Mesenchymal stem cell (in vitro differentiated cells and primary cell): ENCODE measurements at regions not wholly inside any gene's neighbourhood (a gene's known extent, or its start where the extent isn't known, plus 50 kb on each side); places are given as distances from the start of the nearest gene placed in this dataset.

Experiments used
- DNase-seq: peaks from one replicate; pipeline ENCODE4 v3.0.0-alpha.2; 2013
- H2AFZ ChIP-seq: one replicate; pipeline ENCODE4 v1.6.1; 2013; ENCODE audit warnings: low read depth, mild to moderate bottlenecking, control low read depth, inconsistent platforms, low read length, moderate library complexity
- H2AK5ac ChIP-seq: 2 replicates; pipeline ENCODE4 v1.6.1; 2013; ENCODE audit warnings: low read length, moderate library complexity, mild to moderate bottlenecking, inconsistent platforms; ENCODE audit not compliant: severe bottlenecking
- H2BK120ac ChIP-seq: one replicate; pipeline ENCODE4 v1.6.1; 2013; ENCODE audit warnings: low read depth, mild to moderate bottlenecking, inconsistent platforms, low read length, moderate library complexity
- H2BK12ac ChIP-seq, 2 experiments: one replicate each; pipeline ENCODE4 v1.6.1; 2013; ENCODE audit warnings: inconsistent platforms in 2 of 2, low read length in 2 of 2, mild to moderate bottlenecking in 2 of 2, moderate library complexity in 2 of 2, control low read depth in 1 of 2
- H2BK15ac ChIP-seq: one replicate; pipeline ENCODE4 v1.6.1; 2013; ENCODE audit warnings: mild to moderate bottlenecking, low read depth, inconsistent platforms; ENCODE audit not compliant: poor library complexity, severe bottlenecking
- H2BK5ac ChIP-seq: 2 replicates; pipeline ENCODE4 v1.6.1; 2013; ENCODE audit warnings: low read depth, mild to moderate bottlenecking, low read length, control low read depth, inconsistent platforms; ENCODE audit not compliant: poor library complexity, severe bottlenecking
- H3K14ac ChIP-seq, 2 experiments: one replicate each; pipeline ENCODE4 v1.6.1; 2013; ENCODE audit warnings: inconsistent platforms in 2 of 2, low read length in 2 of 2, control low read depth in 1 of 2, mild to moderate bottlenecking in 1 of 2, moderate library complexity in 1 of 2
- H3K18ac ChIP-seq, 2 experiments: one replicate each; pipeline ENCODE4 v1.6.1; 2013; ENCODE audit warnings: inconsistent platforms in 2 of 2, low read length in 2 of 2, control low read depth in 1 of 2, low read depth in 1 of 2, mild to moderate bottlenecking in 1 of 2
- H3K23ac ChIP-seq, 2 experiments: one replicate each; pipeline ENCODE4 v1.6.1; 2013; ENCODE audit warnings: inconsistent platforms in 2 of 2, low read length in 2 of 2, mild to moderate bottlenecking in 2 of 2, moderate library complexity in 2 of 2, control low read depth in 1 of 2
- H3K27ac ChIP-seq: 2 replicates; pipeline ENCODE4 v1.5.1; 2013; ENCODE audit warnings: mild to moderate bottlenecking, moderate library complexity, low read length, control low read depth, inconsistent platforms; ENCODE audit not compliant: poor library complexity, severe bottlenecking
- H3K27me3 ChIP-seq, 2 experiments: 2 replicates each; pipeline versions ENCODE4 v1.6.1 to v1.7.0; 2013; ENCODE audit warnings: low read length in 2 of 2, mild to moderate bottlenecking in 2 of 2, moderate library complexity in 2 of 2, control low read depth in 1 of 2, inconsistent platforms in 1 of 2; ENCODE audit not compliant: control insufficient read depth in 1 of 2, insufficient read depth in 1 of 2
- H3K36me3 ChIP-seq, 2 experiments: 2 replicates each; pipeline versions ENCODE4 v1.6.1 to v1.7.0; 2013; ENCODE audit warnings: low read length in 2 of 2, control low read depth in 1 of 2, inconsistent platforms in 1 of 2, low read depth in 1 of 2, mild to moderate bottlenecking in 1 of 2; ENCODE audit not compliant: insufficient read depth in 2 of 2, control insufficient read depth in 1 of 2
- H3K4ac ChIP-seq, 2 experiments: one replicate each; pipeline ENCODE4 v1.6.1; 2013; ENCODE audit warnings: inconsistent platforms in 2 of 2, low read length in 2 of 2, mild to moderate bottlenecking in 2 of 2, moderate library complexity in 2 of 2, control low read depth in 1 of 2, low read depth in 1 of 2
- H3K4me1 ChIP-seq: 2 replicates; pipeline ENCODE4 v1.6.1; 2013; ENCODE audit warnings: low read depth, low read length, control low read depth; ENCODE audit not compliant: control insufficient read depth, insufficient read depth
- H3K4me2 ChIP-seq: 2 replicates; pipeline ENCODE4 v1.6.1; 2013; ENCODE audit warnings: low read length, mild to moderate bottlenecking, inconsistent platforms; ENCODE audit not compliant: poor library complexity, severe bottlenecking
- H3K4me3 ChIP-seq, 2 experiments: 2 replicates each; pipeline versions ENCODE4 v1.5.1 to v1.7.0; 2013; ENCODE audit warnings: low read length in 2 of 2, mild to moderate bottlenecking in 2 of 2, control low read depth in 1 of 2, low read depth in 1 of 2; ENCODE audit not compliant: insufficient read depth in 1 of 2
- H3K79me1 ChIP-seq: replicated peaks from 2 replicates; pipeline ENCODE4 v1.6.1; 2013; ENCODE audit warnings: mild to moderate bottlenecking, control low read depth, low read length, inconsistent platforms; ENCODE audit not compliant: poor library complexity, severe bottlenecking
- H3K9ac ChIP-seq: 2 replicates; pipeline ENCODE4 v1.7.0; 2013; ENCODE audit warnings: mild to moderate bottlenecking, low read length, moderate library complexity
- H3K9me3 ChIP-seq: 2 replicates; pipeline ENCODE4 v1.7.0; 2013; ENCODE audit warnings: mild to moderate bottlenecking, low read length; ENCODE audit not compliant: control insufficient read depth
- H4K8ac ChIP-seq: one replicate; pipeline ENCODE4 v1.6.1; 2013; ENCODE audit warnings: inconsistent platforms, mild to moderate bottlenecking, low read length, moderate library complexity
- H4K91ac ChIP-seq: one replicate; pipeline ENCODE4 v1.6.1; 2013; ENCODE audit warnings: mild to moderate bottlenecking, low read length, inconsistent platforms
- WGBS: methylation state at CpG from one replicate; pipeline ENCODE4 v1.1.7; 2013; ENCODE audit warnings: mixed read lengths; 5-methylcytosine and 5-hydroxymethylcytosine counted together

DNA sequence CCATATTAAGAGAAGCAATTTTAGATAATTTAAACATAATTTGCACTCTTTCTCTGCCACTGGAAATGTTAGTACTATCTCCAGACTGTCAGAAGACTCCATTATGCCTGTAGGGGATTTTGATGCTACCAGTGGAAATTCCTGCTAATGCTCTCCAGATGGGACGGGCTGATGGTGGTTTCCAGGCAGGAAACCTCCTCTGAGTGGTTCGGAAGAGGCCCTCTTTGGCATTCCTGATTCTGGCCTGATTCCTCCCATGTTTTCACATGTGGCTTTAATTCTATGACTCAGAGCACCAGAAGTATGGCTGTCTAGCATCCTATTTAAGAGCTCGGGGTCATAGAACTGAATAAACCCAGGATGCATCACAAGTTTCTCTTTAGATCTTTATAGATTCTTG lies 70.9 kb upstream of the ST6GAL2 start:
- Histone ChIP-seq H3K79me1 (no peaks in the 10 kb centered on the region), H2AK5ac (no peak overlapping the region), H4K8ac (no peak overlapping the region), H3K9ac (no peak overlapping the region), H3K36me3 (no peaks in the 10 kb centered on the region), H3K18ac (no peak overlapping the region), H3K4me2 (no peak overlapping the region), H3K27ac (peak overlapping the region; percentile 62), H3K4me1 (no peaks in the 10 kb centered on the region), H2BK5ac (no peak overlapping the region), H3K9me3 (no peaks in the 10 kb centered on the region), H4K91ac (no peak overlapping the region), H3K4ac (no peak overlapping the region), H3K4me3 (no peak overlapping the region), H2BK120ac (no peak overlapping the region), H3K27me3 (no peaks in the 10 kb centered on the region), H2BK12ac (no peak overlapping the region), H3K14ac (no peak overlapping the region), H3K23ac (no peak overlapping the region), H2BK15ac (no peak overlapping the region), H2AFZ (no peak overlapping the region)
- WGBS: 14% methylated on average over 2 of the region's 3 CpGs
- peak; percentile 84 for DNase-seq

DNA sequence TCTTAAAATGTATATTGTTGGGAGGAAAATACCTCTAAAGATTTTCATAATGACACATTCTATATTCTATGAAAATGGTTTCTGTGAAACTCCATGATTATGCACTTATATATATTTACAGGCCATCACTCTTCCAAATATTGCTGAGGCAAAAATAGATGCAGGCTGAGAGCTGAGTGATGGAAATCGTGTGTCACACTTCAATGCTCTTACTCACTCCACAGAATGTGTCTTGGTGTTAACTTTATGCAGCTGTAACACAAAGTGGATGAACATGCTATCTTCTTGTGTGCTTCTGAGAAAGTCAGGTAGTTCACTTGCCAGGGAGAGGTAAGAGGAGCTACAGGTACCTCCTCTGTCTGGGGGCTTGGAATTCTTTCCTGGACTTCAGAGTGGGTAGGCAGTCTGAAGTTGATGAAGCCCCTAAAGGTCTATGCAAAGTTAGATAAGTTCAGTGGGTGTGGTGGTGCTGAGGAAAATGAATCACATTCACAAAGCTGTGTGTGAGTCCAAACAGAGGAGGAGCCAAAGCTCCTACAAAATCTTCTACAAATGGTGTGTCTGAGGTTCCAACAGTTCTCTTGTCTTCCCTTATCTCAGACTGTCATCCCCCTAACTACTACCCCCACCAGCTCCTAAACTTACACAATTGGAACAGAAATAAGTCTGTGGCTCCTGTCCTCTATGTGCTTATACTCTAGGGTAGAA lies 74.2 kb upstream of the ST6GAL2 start:
- DNase-seq: peak; percentile 17
- peaks cover 10% of the 10 kb centered on the region for H3K4me1 ChIP-seq
- H3K27ac ChIP-seq: no peak overlapping the region

DNA sequence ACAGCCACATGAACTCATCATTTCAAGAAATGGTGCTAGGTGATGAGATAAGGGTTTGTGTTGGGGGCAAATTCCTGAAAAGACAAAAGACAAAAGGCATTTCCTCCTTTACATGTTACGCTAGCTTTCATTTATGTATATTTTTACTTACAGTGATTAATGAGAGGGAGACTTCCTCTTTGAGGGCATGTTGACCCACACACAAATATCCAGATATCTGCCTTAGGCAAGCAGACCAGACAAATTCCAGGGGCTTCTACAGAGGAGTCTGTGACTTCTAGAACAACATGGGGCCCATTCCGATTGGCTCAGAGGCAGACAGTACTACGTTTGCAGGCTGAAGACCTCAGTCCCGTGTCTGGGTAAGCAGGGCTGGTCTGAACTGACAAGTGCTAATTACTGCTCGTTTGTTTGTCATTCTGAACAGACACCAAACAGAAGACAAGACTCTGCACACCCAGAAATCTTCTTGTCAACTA lies 74.8 kb upstream of the ST6GAL2 start:
- Histone ChIP-seq H2AFZ (no peak overlapping the region), H3K36me3 (no peaks in the 10 kb centered on the region), H3K79me1 (no peaks in the 10 kb centered on the region), H4K91ac (no peak overlapping the region), H3K4me1 (peaks cover 11% of the 10 kb centered on the region), H3K4me3 (no peak overlapping the region), H3K27ac (no peak overlapping the region), H4K8ac (no peak overlapping the region), H2BK120ac (no peak overlapping the region), H2BK12ac (no peak overlapping the region), H3K14ac (no peak overlapping the region), H3K9me3 (no peaks in the 10 kb centered on the region), H3K4ac (no peak overlapping the region), H3K9ac (no peak overlapping the region), H3K27me3 (peaks cover 0 to 4% of the 10 kb centered on the region in 2 experiments), H2BK5ac (no peak overlapping the region), H3K23ac (no peak overlapping the region), H2BK15ac (no peak overlapping the region), H3K18ac (no peak overlapping the region), H3K4me2 (no peak overlapping the region), H2AK5ac (no peak overlapping the region)
- WGBS: 20% methylated on average over 4 of the region's 5 CpGs
- peak; percentile 40 for DNase-seq

More for the DNA sequence above, 74.2 kb upstream of the ST6GAL2 start:
- no peak overlapping the region for H2AFZ ChIP-seq
- H3K23ac ChIP-seq: no peak overlapping the region
- no peak overlapping the region for H2BK120ac ChIP-seq
- 43% methylated on average over 1 of the region's 1 CpG for WGBS
- H2BK5ac ChIP-seq: no peak overlapping the region
- H3K9ac ChIP-seq: no peak overlapping the region
- peak overlapping the region; percentile 52 for H4K91ac ChIP-seq
- H3K36me3 ChIP-seq: no peaks in the 10 kb centered on the region
- H2BK15ac ChIP-seq: no peak overlapping the region
- H3K27me3 ChIP-seq: peaks cover 0 to 4% of the 10 kb centered on the region in 2 experiments
- H3K9me3 ChIP-seq: no peaks in the 10 kb centered on the region
- H3K4me2 ChIP-seq: no peak overlapping the region
- no peak overlapping the region for H3K4ac ChIP-seq
- H2BK12ac ChIP-seq: no peak overlapping the region
- no peak overlapping the region for H3K14ac ChIP-seq
- peak overlapping the region; percentile 87 for H2AK5ac ChIP-seq
- no peaks in the 10 kb centered on the region for H3K79me1 ChIP-seq
- no peak overlapping the region for H3K4me3 ChIP-seq
- no peak overlapping the region for H4K8ac ChIP-seq
- H3K18ac ChIP-seq: no peak overlapping the region

DNA sequence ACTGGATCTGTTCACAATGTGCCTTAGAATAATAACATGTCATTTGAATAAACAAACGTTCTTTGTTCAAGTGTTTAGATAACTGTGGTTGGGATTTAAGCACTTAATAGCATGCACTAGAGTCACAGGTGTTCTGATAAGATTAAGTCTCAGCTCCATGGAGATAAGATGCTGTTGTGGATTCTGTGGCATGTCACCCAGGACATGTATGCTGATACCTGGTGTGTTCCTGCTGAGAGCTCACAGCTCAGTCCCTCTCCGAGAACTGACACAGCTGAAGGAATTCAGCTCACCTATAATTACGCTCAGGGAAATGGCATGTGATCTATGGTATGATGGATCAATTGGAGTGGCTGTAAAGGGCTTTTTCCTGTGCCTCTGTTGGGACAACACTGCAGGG lies 75.4 kb upstream of the ST6GAL2 start:
- Histone ChIP-seq H2BK15ac (no peak overlapping the region), H3K4ac (no peak overlapping the region), H3K79me1 (no peaks in the 10 kb centered on the region), H2BK5ac (no peak overlapping the region), H3K27ac (no peak overlapping the region), H3K18ac (no peak overlapping the region), H2AK5ac (no peak overlapping the region), H3K36me3 (no peaks in the 10 kb centered on the region), H3K14ac (no peak overlapping the region), H2BK120ac (no peak overlapping the region), H4K8ac (no peak overlapping the region), H2BK12ac (no peak overlapping the region), H3K23ac (no peak overlapping the region), H3K9me3 (no peaks in the 10 kb centered on the region), H3K9ac (no peak overlapping the region), H3K4me2 (no peak overlapping the region), H3K27me3 (peaks cover 0 to 4% of the 10 kb centered on the region in 2 experiments), H3K4me3 (no peak overlapping the region), H3K4me1 (peaks cover 11% of the 10 kb centered on the region), H2AFZ (no peak overlapping the region), H4K91ac (peak overlapping the region; percentile 39)
- no peak for DNase-seq
- WGBS: 0% methylated on average over 1 of the region's 3 CpGs
